Heart right ventricle (tissue), 16 donors: ENCODE measurements at regions not wholly inside any gene's neighbourhood (a gene's known extent, or its start where the extent isn't known, plus 50 kb on each side); places are given as distances from the start of the nearest gene placed in this dataset.

ENCODE experiments used
- ATAC-seq, 8 donors: fragments of 200-7000 bp; cut with Tn5 transposase; one replicate each; pipeline ENCODE4 v1.9.1; 2020; ENCODE audit warnings: mild to moderate bottlenecking in 8 of 8, moderate library complexity in 8 of 8, moderate number of reproducible peaks in 1 of 8
- DNase-seq, 2 donors: peaks; one replicate each; pipeline ENCODE4 v3.0.0-alpha.2; 2020
- H3K27ac ChIP-seq, 10 donors: fragments of 200-600 bp; sonication (generic) in 2 of 10; one replicate each; pipeline versions ENCODE4 v1.5.0 to v1.8.0; 2020 to 2022; ENCODE audit warnings: mild to moderate bottlenecking in 3 of 10
- H3K27me3 ChIP-seq, 7 donors: fragments of 200-600 bp; one replicate each; pipeline ENCODE4 v1.8.0; 2021 to 2022; ENCODE audit warnings: mild to moderate bottlenecking in 2 of 7
- H3K36me3 ChIP-seq, 9 donors: fragments of 200-600 bp; sonication (generic) in 1 of 9; one replicate each; pipeline versions ENCODE4 v1.5.0 to v1.8.0; 2020 to 2022; ENCODE audit warnings: mild to moderate bottlenecking in 2 of 9
- H3K4me1 ChIP-seq, 9 donors: fragments of 200-600 bp; sonication (generic) in 1 of 9; one replicate each; pipeline versions ENCODE4 v1.5.0 to v1.8.0; 2020 to 2022; ENCODE audit warnings: mild to moderate bottlenecking in 4 of 9
- H3K4me3 ChIP-seq, 10 donors: fragments of 200-600 bp; sonication (generic) in 2 of 10; one replicate each; pipeline versions ENCODE4 v1.5.0 to v1.8.0; 2020 to 2022; ENCODE audit warnings: mild to moderate bottlenecking in 7 of 10, moderate library complexity in 2 of 10
- H3K9me3 ChIP-seq, 11 donors: fragments of 200-600 bp in 10 of 11; sonication (generic) in 2 of 11; one replicate each; pipeline versions ENCODE4 v1.5.0 to v1.8.0; 2013 to 2022; ENCODE audit warnings: mild to moderate bottlenecking in 2 of 11, control low read depth in 1 of 11, moderate library complexity in 1 of 11
- CTCF ChIP-seq, 9 donors: fragments of 200-600 bp; sonication (generic) in 2 of 9; IDR thresholded peaks; one replicate each; pipeline versions ENCODE4 v1.5.0 to v1.8.0; 2021 to 2022; ENCODE audit warnings: antibody characterized with exemption in 9 of 9, mild to moderate bottlenecking in 5 of 9, moderate library complexity in 1 of 9
- WGBS, 2 donors: extraction: QIAGEN DNeasy Blood & Tissue Kit; methylation state at CpG; one replicate each; pipeline ENCODE4 v1.1.7; 2013; ENCODE audit warnings: inconsistent platforms in 1 of 2; 5-methylcytosine and 5-hydroxymethylcytosine counted together
- intact Hi-C, 10 donors: fragments of 100-400 bp; cut with DNase I; formaldehyde crosslinking; loops; one replicate each; pipeline versions ENCODE4 v1.11.1 to v1.14.2; 2022
- donor health status: Arrhythmogenic right ventricular cardiomyopathy.
- donor health status: ischemic (EF 13 %, LVEDD 7.1; RV severe dilation, severe dysfunction).
- donor health status: healthy with polysubstance abuse.
- donor health status: DM: no; HTN: yes; CAD: no.
- donor health status: DM: no; HTN: no; CAD: no.
- donor health status: ischemic (EF 25% LVEDD 6.9; RV normal size, moderate dysfunction).
- donor health status: ischemic (EF 25% LVEDD 5.7; RV mildly dilated, moderate dysfunction).
- donor health status: healthy.
- donor health status: DM: yes; HTN: yes; CAD: no.
- donor health status: Ischemic cardiomyopathy.
- donor health status: ischemic (EF 35%, LVEDD 5.7; RV mildly dilated, moderate dysfunction).
- donor health status: nonischemic (EF 11% LVEDD 7.7; RV severe dilation, severe dysfunction).
- donor health status: DM: yes; HTN: yes; CAD: no.
- donor health status: PGD.
- donor health status: ischemic (EF 29% LVEDD 5.4; RV normal size, mild dysfunction).
- donor health status: nonischemic (EF 23%, LVEDD 6.1; RV moderate dilation, normal function).

- Histone ChIP-seq H3K27ac (no peak overlapping the region), H3K36me3 (no peaks in the 10 kb centered on the region), H3K27me3 (peaks cover 0 to 15% (median 3%) of the 10 kb centered on the region in 7 donors), H3K4me3 (no peak overlapping the region), H3K9me3 (peaks cover 0 to 17% (median 0%) of the 10 kb centered on the region in 11 donors), H3K4me1 (no peaks in the 10 kb centered on the region)
- TF ChIP-seq CTCF (IDR thresholded peaks at IDR 0.05): no peak
- 53 to 71% methylated on average over 7 of the region's 7 CpGs for WGBS, 2 donors
- intact Hi-C loops: no loop called here
- ATAC-seq (peak in 1 of 8 donors; percentile 44), DNase-seq (no peak)
Measured at GRCh38 chr15:92232317-92232716, 161.4 kb upstream of the ST8SIA2 start.

GRCh38 chr15:92232876-92233275 lies 160.8 kb upstream of the ST8SIA2 start:
- no peaks in the 10 kb centered on the region for H3K36me3 ChIP-seq
- H3K9me3 ChIP-seq: peaks cover 0 to 17% (median 0%) of the 10 kb centered on the region in 11 donors
- DNase-seq (no peak), ATAC-seq (no peak)
- intact Hi-C loops: no loop called here
- H3K27ac ChIP-seq: no peak overlapping the region
- H3K27me3 ChIP-seq: peaks cover 0 to 15% (median 3%) of the 10 kb centered on the region in 7 donors
- no peaks in the 10 kb centered on the region for H3K4me1 ChIP-seq
- H3K4me3 ChIP-seq: no peak overlapping the region
- no peak for TF ChIP-seq CTCF (IDR thresholded peaks at IDR 0.05)
- 100% methylated on average over 1 of the region's 1 CpG for WGBS, 2 donors

GRCh38 chr15:92243227-92243626 lies 150.5 kb upstream of the ST8SIA2 start:
- intact Hi-C loops: no loop called here
- 71 to 79% methylated on average over 3 of the region's 3 CpGs for WGBS, 2 donors
- Histone ChIP-seq H3K27ac (no peak overlapping the region), H3K4me3 (no peak overlapping the region), H3K4me1 (no peaks in the 10 kb centered on the region), H3K36me3 (no peaks in the 10 kb centered on the region), H3K27me3 (peaks cover 0 to 4% (median 0%) of the 10 kb centered on the region in 7 donors), H3K9me3 (peaks cover 0 to 23% (median 0%) of the 10 kb centered on the region in 11 donors)
- ATAC-seq (no peak), DNase-seq (no peak)
- no peak for TF ChIP-seq CTCF (IDR thresholded peaks at IDR 0.05)

GRCh38 chr15:92244703-92245102 lies 149.0 kb upstream of the ST8SIA2 start:
- ATAC-seq: no peak
- Histone ChIP-seq H3K27me3 (peaks cover 0 to 4% (median 0%) of the 10 kb centered on the region in 7 donors), H3K36me3 (no peaks in the 10 kb centered on the region), H3K27ac (no peak overlapping the region), H3K4me1 (no peaks in the 10 kb centered on the region), H3K9me3 (peaks cover 0 to 11% (median 0%) of the 10 kb centered on the region in 11 donors), H3K4me3 (no peak overlapping the region)
- no peak for DNase-seq
- intact Hi-C loops: no loop called here
- no peak for TF ChIP-seq CTCF (IDR thresholded peaks at IDR 0.05)
- WGBS, 2 donors: 76 to 79% methylated on average over 1 of the region's 1 CpG
